NCI-H446 (cell line): ENCODE measurements at regions not wholly inside any gene's neighbourhood (a gene's known extent, or its start where the extent isn't known, plus 50 kb on each side); places are given as distances from the start of the nearest gene placed in this dataset.

Experiments
- DNase-seq, 2 experiments: peaks; one replicate each; lab custom pipeline; 2025; lab: John Stamatoyannopoulos, UW

DNA sequence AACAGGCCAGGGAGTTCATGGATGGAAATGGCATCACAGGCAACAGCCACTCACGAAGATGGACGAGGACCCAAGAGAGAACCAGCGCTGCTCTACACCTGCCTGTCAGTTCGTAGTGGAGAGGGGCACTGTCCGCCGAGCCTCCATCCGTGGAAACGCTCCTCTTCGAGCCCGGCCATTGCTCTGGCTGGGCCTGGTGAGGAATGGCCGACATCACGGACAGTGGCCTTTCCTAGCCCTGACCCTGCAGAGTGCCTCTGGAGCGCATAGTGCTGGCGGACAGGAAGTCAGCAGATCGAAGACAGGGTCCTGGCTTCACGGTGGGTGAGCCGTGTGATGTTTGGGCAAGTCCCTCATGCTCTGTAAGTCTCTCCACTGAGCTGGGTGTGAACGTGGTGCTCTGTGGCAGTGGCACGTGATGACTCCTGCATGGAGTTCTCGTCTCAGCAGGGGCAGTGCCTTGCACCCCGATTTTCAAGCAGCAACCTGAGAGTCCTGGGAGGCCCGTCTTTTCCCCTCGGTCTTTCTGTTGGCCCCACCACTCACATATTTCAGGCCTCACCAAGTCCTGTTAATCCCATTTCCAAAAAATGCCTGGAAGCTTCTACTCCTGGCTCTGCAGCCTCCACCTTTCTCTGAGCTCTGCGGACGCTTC lies 214.4 kb downstream of the ERMARD start:
- DNase-seq: no peak

DNA sequence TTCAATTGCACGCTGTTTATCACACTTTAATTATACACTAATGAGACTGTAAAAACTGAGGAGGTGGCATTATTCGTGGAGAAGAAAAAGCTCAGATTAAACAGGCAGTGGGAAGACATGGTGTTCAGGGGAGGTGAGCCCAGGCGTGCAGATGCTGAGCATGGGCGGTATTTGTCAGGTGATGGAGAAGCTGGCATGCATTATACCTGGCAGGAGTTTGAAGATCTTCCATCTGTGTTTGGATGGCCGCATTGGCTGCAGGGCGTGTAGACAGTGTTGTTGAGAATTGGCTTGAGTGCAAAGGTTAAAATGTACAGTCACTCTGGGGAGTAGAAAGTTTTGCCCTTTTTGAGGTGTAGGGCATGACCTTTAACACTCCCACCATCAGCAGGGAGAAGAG lies 213.8 kb downstream of the ERMARD start:
- no peak for DNase-seq

DNA sequence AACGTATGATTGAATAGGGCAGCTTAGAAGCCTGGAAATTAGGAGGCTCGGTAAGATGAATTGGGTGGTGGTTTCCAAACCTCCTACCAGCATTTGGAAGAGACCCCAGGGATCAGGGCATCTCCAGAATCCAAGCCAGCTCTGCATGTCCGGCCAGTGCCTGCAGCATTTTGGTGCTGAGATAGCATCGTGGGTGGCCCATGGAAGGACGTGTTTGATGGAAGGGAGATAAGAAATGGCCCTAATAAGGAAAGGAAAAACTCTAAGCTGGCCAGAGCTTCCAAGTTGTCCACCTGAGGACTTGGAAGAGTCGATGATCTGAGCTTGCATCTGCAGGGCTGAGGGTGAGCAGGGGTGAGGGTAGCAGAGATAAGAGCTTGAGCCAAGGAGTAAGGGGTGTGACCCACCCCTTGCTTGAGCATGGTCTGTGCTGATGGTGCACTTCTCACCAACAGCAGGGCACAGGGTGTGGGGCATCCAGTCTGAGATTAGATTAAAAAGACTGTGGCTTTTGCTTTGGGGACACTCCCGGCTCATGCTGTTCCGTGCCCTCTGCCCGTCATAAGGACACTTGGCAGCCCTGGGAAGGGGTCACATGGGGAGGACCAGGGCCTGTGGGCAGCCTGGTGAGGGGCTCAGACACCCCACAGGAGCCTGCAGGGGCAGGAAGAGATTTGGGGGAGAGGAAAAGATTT lies 213.2 kb downstream of the ERMARD start:
- DNase-seq: no peak

DNA sequence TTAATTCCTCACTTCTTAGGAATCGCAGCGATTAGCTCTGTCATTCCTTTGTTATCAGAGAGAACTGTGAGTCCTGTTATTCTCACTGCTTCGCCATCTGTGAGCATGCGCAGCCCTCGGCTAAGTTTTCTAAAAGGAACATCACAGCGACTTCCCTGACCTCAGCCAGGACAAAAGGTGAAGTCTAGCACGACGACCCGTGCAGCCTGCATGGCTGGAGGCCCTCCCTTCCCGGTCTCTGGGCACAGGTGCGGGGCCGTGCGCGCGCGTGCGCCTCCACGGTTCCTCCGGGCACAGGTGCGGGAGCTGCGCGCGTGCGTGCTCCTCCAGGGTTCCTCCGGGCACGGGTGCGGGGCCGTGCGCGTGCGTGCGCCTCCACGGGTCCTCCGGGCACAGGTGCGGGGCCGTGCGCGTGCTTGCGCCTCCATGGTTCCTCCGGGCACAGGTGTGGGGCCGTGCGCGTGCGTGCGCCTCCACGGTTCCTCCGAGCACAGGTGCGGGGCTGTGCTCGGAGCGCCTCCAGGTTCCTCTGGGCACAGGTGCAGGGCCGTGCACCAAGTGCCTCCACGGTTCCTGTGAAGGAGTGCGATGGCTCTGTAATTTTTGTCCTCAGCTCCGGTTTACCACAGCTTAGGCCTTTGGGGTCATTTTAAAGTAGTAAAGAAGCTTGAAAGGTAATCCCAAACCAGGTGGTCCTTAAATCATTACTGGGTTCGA lies 212.3 kb downstream of the ERMARD start:
- no peak for DNase-seq

DNA sequence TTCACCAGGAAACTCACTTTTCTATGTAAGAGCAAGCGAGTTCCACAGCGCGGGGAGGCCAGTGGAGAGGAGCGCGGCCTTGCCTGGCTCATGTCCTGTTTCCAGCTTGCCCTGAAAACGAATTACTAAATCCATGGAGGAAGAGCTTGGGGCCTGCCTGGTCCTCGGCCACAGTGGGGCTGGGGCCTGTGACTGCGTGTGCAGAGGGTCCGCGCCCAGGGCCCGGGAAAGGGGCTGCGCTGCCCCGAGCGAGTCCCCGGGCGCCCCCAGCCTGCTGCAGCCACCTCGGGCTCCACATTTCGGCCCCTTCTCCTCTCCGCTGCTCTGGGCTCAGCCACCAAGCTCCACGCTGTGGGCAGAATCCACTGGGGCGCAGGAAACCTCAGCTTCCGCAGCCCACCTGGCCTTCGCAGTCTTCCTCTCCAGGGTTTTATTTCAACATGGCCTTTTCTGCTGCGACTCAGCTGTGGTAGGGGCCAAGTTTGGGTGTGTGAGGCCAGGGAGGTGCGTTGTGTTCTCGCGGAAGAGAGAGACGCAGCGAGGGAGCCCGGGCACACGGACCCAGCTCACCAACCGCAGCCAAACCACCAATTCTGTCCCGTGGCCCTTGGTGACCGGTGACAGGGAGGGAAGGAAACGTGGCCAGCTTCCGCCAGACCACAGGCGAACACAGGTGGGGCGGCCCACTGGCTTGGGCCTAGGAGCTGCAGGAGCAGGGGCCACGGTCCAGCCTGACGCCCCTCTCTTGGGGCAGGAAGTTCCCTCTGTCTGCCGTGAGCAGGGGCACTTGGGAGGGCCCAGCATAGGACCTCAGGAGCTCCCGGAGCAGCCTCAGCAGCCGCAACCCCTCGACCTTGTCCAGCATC lies 211.4 kb downstream of the ERMARD start:
- DNase-seq: no peak

DNA sequence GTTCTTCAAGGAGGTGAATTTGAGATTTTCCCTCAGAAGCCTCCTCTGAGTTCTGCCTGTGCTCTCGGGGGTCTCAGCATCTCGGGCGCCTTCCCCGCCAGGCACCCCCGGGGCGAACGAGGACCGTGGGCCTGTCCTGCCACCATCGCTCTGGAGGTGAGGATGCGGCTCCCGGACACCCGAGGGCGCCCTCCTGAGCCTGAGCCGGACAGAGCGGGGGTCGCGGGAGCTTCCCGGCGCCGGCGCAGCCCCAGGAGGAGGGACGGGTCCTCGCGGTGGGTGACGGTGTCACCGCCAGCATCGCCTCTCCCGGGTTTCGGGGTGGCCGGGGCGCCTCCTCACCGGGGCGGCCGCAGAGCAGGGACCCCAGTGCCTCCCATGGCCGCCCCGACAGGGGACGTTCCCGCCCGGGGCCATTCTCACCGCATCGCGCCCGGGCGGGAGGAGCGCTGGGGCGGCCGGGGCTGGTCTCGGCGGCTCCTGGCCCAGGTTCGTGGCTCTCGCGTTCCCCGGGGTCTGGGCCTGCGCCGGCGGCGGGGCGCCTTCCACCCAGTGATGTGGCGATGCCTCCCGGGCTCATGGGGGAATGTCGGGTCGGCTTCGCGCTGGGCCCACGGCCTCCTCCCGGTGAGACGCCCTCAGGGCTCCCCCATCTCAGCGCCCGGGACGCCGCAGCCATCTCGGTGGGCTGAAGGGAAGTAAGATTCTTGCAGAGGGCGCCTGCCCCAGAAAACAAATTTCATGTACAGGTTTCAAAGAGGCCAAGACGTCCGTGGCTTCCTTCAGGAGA lies 210.5 kb downstream of the ERMARD start:
- no peak for DNase-seq

DNA sequence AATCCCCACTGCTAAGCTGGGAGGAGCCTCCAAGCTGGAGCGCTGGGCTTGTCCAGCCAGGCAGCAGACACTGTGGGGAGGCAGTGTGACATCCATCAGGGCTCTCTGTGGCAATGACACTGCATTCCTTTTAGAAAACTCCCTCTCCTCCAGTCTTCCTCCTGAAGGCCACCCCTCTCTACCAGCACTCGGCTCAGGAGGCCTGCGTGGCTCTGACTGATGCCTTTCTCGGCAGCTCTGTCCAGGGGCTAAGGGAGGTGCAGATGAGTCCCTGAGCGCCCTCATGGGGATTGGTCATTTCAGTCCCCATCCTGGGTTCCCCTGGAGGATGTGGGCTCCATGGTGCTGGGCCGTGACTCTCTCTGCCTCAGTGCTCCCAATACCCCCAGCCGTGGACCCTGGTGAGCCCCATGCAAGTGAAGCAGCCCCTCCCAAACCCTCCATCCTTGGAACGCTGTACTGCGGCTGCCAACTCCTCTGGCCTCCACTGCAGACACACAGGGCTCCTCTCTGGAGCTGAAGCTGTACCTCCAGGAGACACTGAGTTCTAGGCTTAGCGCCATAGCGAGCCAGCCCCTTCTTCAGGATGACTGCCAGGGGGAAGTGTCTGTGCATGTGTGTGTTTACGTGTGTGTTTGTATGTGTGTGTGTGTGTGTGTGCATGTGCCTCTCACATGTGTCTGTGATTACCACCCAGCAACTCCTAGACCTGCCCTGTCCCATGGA lies 209.6 kb downstream of the ERMARD start:
- DNase-seq: no peak

DNA sequence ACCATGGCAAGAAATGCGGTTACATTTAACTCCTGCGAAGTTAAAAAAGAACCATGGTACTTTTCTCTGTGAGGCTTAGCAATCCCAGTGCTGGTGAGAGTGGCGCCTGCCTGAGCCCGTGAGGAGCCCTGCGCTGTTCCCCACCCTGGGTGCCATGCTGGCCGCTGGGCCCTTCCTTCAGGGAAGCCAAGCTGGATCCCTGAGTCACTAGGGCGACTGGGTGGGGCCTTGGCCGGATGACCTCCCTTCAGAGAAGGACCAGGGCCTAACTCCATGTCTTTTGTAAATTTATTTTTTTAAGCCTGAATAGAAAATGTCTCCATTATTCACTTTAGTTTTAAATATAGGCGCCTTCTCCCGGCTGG lies 209.1 kb downstream of the ERMARD start:
- DNase-seq: no peak

DNA sequence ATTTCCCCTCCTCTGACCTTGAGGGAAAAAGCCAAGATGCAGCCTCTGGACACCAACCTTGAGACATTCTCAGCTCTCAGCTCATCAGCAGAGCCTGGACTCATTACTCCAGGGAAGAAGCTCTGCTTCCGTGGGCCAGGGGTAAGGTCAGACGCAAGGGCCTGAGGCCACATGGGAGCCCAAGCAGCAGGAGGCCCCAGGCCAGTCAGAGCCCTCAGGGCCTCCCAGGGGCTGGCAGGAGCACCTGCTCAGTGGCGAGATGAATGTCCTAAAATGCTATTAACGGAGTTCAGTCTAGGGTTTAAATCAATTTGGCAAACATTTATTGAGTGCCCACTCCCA lies 208.6 kb downstream of the ERMARD start:
- DNase-seq: no peak

DNA sequence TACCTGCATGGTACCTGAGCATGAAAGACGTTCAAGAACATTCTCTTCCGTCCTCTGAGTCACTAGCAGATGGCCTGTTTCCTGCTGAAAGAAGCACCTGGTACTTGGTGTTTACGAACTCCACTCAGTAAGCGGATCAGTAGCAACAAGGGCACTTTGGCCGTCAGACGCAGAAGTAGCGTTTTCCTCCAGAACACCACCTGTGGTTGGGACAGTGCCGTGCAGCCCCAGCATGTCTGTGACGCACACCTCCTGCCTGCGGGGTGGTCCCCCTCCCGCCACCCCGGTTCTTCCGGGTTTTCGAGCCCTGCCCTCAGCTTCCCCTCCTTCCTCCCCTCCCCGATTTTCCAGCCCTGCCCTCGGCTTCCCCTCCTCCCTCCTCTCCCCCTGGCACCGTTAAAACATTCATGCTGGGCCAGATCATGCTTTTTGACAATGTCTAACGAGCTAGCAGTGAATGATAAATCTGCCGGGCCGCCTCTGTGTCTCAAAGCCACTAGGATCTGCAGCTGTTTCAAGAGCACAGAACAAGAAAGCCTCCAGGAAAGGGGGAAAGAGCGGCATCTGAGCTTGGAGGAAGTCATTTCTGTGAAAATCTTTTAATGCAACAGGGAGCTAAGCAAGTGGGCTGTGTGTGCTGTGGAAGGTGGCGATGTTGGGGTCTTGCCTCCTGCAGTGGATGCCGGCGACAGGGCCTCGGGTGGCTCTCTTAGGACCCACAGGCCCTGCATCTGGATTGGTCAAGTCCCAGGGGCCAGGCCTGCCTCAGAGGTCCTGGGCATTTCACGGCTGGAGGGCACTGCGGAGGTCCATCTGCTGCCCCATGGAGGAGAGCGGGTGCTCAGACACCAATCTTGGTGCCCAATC lies 207.9 kb downstream of the ERMARD start:
- no peak for DNase-seq

DNA sequence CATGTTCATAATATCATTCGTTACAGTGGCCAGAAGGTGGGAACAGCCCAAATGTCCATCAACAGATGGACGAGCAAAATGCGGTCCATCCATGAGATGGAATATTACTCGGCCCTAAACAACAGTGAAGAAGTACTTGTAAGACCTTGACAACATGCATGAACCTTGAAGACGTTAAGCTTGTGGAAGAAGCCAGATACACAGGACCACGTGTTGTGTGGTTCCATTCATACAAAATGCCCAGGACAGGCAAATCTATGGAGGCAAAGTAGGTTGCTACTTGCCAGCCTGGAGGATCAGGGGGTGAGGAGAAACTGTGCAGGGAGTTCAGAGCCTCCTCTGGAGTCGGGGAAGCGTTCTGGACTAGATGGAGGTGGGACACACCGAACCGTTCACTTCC lies 207.1 kb downstream of the ERMARD start:
- DNase-seq: no peak

DNA sequence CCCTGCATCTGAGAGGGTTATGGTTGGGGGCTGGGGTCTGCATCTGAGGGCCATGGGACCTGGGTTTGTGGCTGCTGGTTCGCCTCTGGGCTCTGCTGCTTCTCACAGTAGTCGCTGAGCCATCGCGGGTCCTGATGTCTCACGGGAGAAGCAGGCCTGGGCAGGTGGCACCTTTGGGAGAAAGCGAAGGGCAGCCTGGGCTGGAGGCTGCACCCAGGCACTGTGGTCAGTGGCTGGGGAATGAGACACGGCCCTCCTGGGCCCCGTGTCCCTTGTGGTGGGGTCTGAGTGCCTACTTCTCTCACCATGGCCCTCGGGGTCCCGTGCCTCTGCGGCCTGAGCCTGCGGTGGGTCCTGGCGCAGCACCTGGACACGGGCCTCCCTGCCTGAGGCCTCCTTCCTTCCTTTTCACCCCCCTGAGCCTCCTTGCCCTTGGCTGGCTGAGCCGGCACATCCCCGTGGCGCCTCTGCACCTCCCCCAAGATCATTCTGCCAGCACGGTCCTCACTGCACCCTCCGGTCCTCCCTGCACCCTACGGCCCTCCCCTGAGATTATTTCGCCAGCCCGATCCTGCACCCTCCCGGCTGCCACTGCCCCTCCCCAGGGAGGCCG lies 206.0 kb downstream of the ERMARD start:
- no peak for DNase-seq

DNA sequence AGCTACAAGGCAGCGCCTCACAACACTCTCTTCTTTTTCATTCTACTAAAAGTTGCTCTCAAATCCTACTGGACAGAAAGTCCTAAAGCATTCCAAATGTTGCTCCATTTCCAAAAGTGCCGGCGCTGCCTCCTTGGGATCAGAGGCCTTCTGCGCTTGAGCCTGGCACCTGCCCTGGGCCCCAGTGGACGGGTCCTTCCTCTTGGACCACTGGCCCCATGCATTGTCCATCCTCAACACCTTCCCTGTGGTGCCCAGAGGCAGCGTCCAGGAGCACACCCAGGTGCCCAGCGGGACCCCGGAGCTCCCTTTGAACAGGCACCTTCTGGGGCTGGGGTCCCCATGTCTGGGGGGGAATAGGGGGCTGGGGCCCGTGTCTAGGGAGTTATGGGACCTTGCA lies 205.2 kb downstream of the ERMARD start:
- no peak for DNase-seq

DNA sequence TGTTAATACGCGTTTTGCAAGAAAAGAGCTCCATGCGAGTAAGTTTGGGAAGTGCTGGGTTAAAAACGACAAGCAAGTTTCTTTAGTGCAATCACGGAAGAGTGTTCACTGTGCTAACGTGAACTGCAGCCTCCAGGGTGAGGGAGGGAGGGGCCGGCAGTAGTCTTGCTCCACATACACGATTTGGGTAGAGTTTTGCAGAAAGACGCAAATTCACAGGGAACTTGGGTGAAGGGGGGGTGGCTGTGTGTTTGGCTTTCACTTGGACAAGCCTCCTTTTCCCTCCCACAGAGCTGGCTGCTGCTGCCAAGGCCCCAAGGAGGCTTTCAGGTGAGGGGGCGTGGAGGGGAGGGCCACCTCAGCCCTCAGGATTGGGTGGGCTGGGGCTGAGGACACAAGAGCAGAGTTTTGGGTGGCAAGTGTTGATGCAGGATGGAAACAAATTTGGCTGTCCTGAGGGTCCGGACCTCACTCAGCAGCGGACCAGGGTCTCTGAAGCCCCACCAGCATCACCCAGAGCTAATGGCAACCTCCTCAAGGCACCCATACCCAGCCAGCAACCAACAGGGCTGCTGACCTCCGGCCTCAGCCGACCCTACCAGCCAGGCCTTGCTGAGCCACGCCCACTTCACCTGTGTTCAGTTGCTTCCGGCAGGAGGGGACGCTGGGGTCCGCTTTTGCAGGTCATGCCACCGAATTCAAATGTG lies 204.5 kb downstream of the ERMARD start:
- DNase-seq: no peak

DNA sequence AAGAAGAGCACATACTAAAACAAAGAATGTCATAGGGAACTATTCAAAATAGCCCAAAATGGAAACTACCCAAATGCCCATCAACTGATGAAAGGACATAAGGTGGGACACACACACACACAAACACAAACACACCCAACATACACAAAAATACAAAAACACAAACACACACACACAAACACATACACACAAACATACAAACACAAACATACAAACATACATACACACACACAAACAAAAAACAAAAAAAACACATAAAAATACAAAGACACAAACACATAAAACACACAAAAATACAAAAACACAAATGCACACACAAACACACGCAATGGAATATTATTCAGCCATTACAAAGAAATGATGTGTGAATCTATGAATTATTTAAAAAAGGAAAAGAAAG lies 203.6 kb downstream of the ERMARD start:
- no peak for DNase-seq

DNA sequence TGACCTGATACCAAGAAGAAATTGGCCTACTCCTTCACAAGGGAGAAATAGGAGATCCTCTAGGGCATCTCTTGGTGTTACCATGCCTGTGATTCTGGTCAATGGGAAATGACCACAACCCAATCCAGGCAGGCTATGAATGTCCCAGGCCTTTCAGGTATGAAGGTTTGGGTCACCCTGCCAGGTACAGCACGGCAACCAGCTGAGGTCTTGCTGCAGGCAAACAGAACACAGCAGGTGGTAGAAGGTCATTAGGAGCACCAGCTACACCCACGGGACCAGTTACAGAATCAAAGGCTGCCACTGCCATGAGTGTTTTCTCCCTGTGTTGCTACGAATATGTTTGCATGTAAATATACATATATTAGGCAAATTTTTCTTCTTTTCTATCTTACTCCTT lies 202.3 kb downstream of the ERMARD start:
- no peak for DNase-seq

DNA sequence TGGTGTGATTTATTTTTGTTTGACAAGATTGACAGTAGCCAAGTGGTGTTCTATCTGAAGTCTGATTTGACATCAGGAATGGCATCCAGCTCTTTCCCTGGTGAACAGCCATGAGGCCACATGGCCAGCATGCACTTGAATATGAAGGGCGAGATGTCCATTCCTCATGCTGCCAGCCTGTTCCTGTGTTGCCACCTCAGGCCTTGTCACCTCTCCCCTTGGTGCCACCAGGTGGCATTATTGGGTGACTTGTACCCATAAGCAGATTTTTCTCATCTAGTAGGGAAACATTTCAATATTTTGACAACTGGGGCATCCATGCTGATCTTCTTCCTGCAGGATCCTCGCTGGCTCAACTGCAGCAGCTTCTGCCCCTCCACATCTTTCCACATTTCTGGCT lies 199.1 kb downstream of the ERMARD start:
- peak in 1 of 2 experiments; percentile 6 for DNase-seq

DNA sequence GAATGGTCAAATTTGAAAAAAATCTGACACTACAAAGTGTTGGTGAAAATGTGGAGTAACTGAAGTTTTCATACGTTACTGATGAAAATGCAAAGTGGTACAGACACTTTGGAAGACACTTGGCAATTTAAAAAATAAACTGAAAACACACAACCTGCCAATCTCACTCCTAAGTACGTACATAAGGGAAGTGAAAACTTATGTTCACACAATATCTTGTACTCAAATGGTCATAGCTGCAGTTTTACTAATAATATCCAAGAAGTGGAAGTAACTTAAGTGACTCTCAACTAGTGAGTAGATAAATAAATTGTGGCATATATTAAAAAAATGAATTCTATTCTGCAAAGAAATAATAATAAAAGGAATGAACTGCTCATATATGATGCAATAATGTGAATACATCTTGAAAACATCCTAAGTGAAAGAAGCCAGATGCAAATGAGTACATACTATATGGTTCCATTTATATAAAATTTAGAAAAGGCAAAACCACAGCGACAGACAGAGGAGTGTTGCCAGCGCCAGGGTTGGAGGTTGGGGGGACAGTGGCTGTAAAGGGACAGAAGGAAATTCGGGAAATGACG lies 198.2 kb downstream of the ERMARD start:
- DNase-seq: no peak

DNA sequence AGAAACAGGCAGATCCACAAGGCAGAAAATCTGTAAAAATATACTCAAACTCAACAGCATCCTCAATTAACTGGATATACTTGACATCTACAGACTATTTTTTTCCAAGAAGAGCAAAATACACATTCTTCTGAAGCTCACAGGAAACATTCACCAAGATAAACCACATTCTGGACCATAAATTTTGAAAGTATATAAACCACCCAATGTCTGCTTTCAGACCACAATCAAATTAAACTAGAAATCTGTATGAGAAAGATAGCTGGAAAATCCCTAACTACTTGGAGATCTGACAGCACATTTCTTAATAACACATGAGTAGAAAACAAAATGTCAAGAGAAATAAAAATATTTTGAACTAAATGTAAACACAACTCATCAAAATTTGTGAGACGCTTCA lies 195.5 kb downstream of the ERMARD start:
- no peak for DNase-seq
